Limb (tissue), 2 donors: ENCODE measurements at regions not wholly inside any gene's neighbourhood (a gene's known extent, or its start where the extent isn't known, plus 50 kb on each side); places are given as distances from the start of the nearest gene placed in this dataset.

Experiments used
- DNase-seq, 2 donors: peaks; one replicate each; pipeline ENCODE4 v3.0.0-alpha.2; 2016; ENCODE audit errors: extremely low spot score in 2 of 2

- DNase-seq = no peak
Measured at GRCh38 chr5:175116466-175117048, 327.4 kb downstream of the DRD1 start.

DNA sequence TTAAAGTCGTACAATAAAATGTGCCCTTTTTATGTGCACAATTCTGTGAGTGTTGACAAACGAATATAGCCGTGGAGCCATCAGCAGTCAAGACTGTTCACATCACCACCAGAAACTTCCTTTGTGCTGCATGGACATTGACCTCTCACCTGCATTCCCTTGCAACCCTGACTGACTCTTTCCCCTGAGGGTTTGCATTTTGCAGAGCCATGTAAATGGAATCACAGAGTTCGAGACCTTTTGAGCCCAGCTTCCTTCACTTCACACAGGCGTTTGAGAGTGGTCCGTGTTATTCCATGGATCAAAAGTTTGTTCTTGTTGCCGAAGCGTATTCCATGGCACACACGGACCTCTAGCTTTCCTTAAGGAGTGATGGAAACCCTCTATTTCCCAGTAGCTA lies 328.2 kb downstream of the DRD1 start:
- DNase-seq = no peak

- no peak for DNase-seq
Measured at GRCh38 chr5:175113947-175114346, 330.0 kb downstream of the DRD1 start.

DNA sequence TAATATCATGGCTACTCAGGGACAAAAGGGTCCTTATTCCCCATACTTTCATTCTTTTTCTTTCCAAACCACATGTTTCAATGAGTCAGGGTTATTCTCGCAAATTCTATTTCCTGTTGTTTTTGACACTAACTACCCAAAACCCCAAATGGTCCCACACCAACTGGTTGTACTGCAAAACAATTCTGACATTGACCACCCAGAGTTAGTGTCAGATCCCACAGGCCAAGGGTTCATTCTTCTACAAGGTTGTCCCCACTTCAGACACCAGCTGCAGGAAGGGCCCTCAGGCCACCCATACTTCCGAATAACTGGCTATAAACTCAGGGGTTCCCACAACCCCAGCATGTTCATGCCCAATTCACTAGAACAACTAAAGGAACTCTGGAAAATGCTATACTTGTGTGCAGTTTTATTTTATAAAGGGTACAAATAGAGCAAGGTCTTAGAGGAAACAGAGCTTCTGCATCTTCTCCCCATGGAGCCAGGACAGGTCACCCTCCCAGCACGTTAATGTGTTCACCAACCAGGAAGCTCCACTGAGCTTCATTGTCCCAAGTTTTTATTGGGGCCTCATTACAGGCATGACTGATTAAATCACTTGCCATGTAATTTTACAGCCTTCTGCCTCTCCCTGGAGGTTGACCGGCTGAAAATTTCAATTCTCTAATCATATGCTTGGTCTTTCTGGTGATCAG lies 334.8 kb downstream of the DRD1 start:
- no peak for DNase-seq

GRCh38 chr5:175107865-175108264 lies 336.1 kb downstream of the DRD1 start:
- no peak for DNase-seq

DNA sequence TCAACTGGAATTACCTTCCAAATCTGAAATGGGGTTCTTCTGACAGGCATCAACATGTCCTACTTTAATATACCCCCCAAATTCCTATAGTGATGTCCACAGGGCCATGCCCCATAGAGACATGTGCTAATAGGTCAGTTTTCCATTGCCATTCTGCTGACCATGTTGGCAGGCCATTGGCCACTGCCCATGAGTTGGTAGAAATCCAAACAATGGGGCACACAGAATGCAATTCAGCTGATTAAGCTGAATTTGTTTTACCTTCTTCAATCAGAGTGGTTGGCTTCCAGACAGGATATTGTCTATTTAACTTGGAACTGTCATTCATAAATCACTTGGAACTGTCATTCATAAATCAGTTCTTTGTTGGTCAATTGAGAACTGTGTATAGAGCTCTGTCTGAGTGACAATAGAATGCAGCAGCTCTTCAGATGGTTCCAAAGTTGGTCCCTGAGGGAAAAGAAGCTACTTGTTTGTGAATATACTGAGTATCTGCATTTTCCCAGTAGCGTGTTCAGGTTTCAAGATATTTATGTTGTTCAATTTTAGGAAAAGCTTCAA lies 336.9 kb downstream of the DRD1 start:
- DNase-seq = no peak

GRCh38 chr5:175104677-175105076 lies 339.3 kb downstream of the DRD1 start:
- DNase-seq = no peak

DNA sequence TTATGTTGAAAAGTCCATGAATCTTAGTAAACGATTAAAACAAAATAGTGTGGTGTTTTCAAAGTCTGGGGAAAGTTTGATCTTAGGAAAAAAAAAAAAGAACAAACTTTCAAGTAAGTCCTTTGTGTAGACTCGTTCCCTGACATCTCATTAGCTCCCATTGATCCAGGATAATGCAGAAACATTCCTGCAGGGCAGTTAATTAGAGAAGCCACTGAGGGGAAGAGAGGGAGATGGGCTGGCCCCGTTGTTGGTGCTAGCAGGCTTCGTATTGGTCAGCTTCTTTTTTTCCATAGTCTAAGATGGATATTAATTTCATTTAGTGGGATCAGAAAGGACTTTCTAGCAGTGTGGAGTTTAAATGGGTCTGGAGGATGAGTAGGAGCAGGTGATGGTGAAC lies 340.2 kb downstream of the DRD1 start:
- no peak for DNase-seq

GRCh38 chr5:175102717-175103116 lies 341.3 kb downstream of the DRD1 start:
- no peak for DNase-seq

DNA sequence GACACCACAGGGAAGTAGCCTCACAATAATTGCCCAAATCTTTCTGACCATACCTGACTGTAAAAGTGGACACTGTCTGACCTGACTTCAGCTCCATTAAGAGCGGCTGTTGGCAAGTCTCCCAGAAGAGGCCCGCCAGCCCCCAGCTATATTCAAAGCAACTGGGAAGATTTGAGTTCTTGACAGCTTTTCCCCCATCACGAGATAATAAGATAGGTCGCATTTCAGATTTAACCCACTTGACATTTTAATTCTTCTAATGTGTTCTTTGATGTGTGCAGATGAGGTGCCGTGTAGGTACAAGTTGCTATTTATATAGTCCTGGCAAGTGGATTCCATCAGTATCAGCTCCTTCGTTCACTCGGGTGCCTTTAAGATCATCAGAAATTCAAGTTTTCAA lies 345.7 kb downstream of the DRD1 start:
- DNase-seq = no peak

GRCh38 chr5:175096469-175097165 lies 347.4 kb downstream of the DRD1 start:
- no peak for DNase-seq

- no peak for DNase-seq
Measured at GRCh38 chr5:175094461-175094860, 349.5 kb downstream of the DRD1 start.

GRCh38 chr5:175092691-175093090 lies 351.3 kb downstream of the DRD1 start:
- DNase-seq = no peak

DNA sequence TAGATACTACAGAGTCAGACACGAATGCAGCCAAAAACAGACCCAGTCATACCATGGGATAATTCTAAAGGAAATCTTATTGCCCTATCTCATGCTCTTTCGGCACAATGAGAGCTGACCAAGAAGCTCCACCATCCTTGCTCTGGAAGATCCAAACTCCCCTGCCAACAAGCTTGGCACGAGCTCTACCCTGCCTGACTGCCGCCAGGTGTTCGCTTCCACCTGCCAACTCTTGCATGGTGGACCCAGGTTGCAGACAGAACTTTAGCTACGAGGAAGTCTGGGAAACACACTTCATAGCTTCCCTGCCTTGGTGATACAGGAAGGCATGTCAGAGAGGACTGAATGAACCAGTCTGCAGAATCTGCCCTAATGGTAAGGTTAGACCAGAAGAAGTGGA lies 355.0 kb downstream of the DRD1 start:
- DNase-seq = no peak

DNA sequence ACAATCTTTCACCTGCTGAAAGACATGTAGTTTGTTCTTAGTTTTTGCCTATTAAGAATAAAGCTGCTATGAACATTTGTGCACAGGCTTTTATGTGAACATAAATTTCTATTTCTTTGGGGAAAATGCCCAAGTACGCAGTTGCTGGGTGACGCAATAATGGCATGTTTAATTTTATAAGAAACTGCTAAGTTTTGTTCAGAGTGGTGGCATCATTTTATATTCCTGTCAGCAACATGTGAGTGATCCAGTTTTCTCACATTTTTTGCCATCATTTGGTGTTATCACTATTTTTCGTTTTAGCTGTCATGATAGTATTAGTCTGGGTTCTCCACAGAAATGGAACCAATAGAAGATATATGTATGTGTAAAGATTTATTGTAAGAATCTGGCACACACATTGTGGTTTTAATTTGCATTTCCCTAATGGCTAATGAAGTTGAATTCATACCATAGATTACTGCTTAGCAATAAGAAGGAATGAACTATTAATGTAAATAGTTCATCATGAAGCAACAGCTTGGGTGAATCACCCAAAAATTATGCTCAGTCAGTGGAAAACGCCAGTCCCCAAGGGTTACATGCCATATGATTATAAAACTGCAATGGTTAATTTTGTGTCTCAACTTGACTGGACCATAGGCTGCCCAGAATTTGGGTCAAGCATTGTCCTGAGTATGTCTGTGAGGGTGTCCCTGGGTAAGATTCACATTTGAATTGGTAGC lies 358.6 kb downstream of the MSX2 start:
- DNase-seq = no peak

DNA sequence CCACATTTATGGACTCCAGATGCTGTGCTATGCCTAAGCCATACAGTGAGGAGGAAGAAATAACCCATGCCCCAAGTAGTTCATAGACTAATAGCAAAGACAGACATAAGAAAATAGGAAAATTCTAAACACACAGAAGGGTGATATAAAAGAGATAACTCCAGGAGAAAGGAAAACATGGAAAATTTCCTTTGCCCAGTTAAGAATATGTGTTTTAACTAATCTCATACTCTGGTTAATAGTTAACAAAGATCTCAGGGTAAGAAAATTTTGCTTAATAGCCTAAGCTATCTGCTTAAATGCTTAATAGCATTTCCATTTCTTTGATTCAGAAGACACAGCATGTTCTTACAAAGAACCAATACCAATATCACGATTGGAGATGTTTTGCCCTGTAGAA lies 358.0 kb downstream of the MSX2 start:
- DNase-seq = no peak

DNA sequence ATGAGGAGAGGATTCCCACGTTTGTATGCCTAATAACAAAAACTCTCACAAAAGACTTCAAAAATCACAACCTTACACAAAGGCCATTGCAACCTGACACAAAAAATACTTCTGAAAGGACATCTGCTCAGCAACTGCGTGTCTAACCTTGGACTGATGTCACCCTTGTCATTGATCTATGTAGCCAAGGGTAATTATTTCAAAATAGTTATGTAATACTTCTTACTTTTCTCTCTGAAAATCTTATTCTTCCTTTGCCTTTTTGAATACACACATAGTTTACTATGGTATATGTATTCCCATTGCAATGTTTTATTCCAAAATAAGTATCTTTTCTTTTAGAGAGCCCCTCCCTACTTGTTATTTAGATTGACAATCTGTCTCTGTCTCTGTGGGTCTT lies 355.3 kb downstream of the MSX2 start:
- DNase-seq = no peak

GRCh38 chr5:175070283-175070682 lies 345.9 kb downstream of the MSX2 start:
- DNase-seq = no peak

- DNase-seq = no peak
Measured at GRCh38 chr5:175060257-175060656, 335.9 kb downstream of the MSX2 start.

DNA sequence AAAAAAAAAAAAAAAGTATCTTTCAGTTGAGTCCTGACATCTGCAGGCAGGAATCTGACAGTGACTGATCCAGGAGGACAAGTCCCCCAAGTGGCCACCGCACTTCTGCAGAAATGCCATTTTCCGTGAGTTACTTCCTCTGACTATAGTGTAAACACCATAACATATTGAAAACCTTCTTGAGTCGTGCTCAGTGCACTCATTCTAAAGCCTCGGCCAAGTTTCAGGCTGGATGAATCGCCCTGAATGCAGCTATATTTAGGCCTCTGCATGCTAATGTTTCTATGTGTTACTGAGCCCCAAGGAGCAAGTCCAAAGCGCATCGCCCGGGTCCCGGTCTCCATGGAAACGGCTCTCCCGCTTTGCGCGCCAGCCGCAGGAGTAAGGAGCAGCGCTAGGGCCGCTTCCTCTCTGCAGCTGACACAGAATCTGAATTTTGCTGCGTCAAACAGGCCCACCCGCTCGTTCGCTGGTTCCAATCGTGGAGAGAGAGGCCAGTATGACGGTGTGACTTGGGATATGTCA lies 335.4 kb downstream of the MSX2 start:
- DNase-seq = peak; percentile 60 to 85

GRCh38 chr5:175056831-175057230 lies 332.4 kb downstream of the MSX2 start:
- DNase-seq = no peak

- no peak for DNase-seq
Measured at GRCh38 chr5:175054243-175054642, 329.9 kb downstream of the MSX2 start.
